GM21576 (cell line): ENCODE measurements at regions not wholly inside any gene's neighbourhood (a gene's known extent, or its start where the extent isn't known, plus 50 kb on each side); places are given as distances from the start of the nearest gene placed in this dataset.
"Not testable (repeated sequence)": the region's sequence is repeated elsewhere in the genome, so short reads cannot be mapped to it uniquely, and the experiment has no call there.

ENCODE experiments used
- ATAC-seq: cut with Tn5 transposase; IDR thresholded peaks from one replicate; pipeline ENCODE4 v1.9.1; 2021; ENCODE audit warnings: mild to moderate bottlenecking, moderate library complexity; ENCODE audit not compliant: unreplicated experiment

- ATAC-seq: no peak
These were observed 141.1 kb downstream of the FBXO4 start for GRCh38 chr5:42066131-42066530.

- ATAC-seq: no peak
These were observed 149.3 kb downstream of the FBXO4 start for GRCh38 chr5:42074353-42074752.

GRCh38 chr5:42089705-42090104 lies 164.6 kb downstream of the FBXO4 start:
- no peak for ATAC-seq

- ATAC-seq: no peak
These were observed 165.1 kb downstream of the FBXO4 start for GRCh38 chr5:42090162-42090561.

- not testable (repeated sequence) for ATAC-seq
These were observed 174.8 kb downstream of the FBXO4 start for GRCh38 chr5:42099846-42100245.

- ATAC-seq: no peak
These were observed 183.4 kb downstream of the FBXO4 start for GRCh38 chr5:42108468-42108867.

GRCh38 chr5:42109006-42109572 lies 184.0 kb downstream of the FBXO4 start:
- ATAC-seq: no peak

- not testable (repeated sequence) for ATAC-seq
These were observed 190.6 kb downstream of the FBXO4 start for GRCh38 chr5:42115721-42116120.

GRCh38 chr5:42120070-42120469 lies 195.0 kb downstream of the FBXO4 start:
- ATAC-seq: no peak

GRCh38 chr5:42121401-42121800 lies 196.3 kb downstream of the FBXO4 start:
- no peak for ATAC-seq

GRCh38 chr5:42131081-42131480 lies 206.0 kb downstream of the FBXO4 start:
- ATAC-seq: no peak

- ATAC-seq: no peak
These were observed 218.3 kb downstream of the FBXO4 start for GRCh38 chr5:42143361-42143760.

GRCh38 chr5:42148813-42149212 lies 223.7 kb downstream of the FBXO4 start:
- no peak for ATAC-seq

- ATAC-seq: no peak
These were observed 232.1 kb downstream of the FBXO4 start for GRCh38 chr5:42157215-42157614.

- ATAC-seq: no peak
These were observed 238.0 kb downstream of the FBXO4 start for GRCh38 chr5:42163083-42163482.

GRCh38 chr5:42168091-42168670 lies 243.1 kb downstream of the FBXO4 start:
- no peak for ATAC-seq

GRCh38 chr5:42176118-42176517 lies 247.1 kb upstream of the GHR start:
- ATAC-seq: not testable (repeated sequence)

GRCh38 chr5:42179843-42180242 lies 243.4 kb upstream of the GHR start:
- ATAC-seq: not testable (repeated sequence)

GRCh38 chr5:42216904-42217303 lies 206.3 kb upstream of the GHR start:
- ATAC-seq: no peak

- no peak for ATAC-seq
These were observed 205.4 kb upstream of the GHR start for GRCh38 chr5:42217791-42218190.

- no peak for ATAC-seq
These were observed 198.2 kb upstream of the GHR start for GRCh38 chr5:42225009-42225408.

- ATAC-seq: no peak
These were observed 195.0 kb upstream of the GHR start for GRCh38 chr5:42228279-42228678.

- ATAC-seq: no peak
These were observed 192.4 kb upstream of the GHR start for GRCh38 chr5:42230839-42231238.
